ENCODE measurements at regions not wholly inside any gene's neighbourhood (a gene's known extent, or its start where the extent isn't known, plus 50 kb on each side); places are given as distances from the start of the nearest gene placed in this dataset.

DNA sequence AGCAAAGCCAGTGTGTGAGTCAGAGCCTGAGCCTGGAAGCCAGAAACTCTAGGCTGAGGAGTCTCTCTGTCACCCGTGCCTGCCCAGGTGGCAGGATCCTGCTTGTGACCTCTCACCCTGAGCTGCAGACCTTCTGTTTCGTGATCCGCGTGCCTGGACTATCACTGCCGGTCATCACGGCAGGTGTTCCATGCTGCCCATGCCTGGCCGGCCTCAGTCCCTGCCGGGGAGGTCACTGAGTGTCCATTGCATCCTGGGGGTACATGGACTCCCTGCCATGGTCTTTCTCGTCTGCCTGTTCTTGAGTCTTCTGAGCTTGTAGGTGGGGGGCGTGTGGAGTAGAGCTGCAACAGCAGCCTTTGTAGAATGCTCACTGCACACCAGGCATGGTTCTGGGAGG, 1032.4 kb downstream of the TBC1D22A start:
- DNase-seq (ENCODE audit: low spot score) (no peak), ATAC-seq (no peak)
- Histone ChIP-seq H3K27me3 (ENCODE audit: insufficient read depth) (no peaks in the 10 kb centered on the region), H4K20me1 (replicated peaks; ENCODE audit: insufficient read depth) (no peaks in the 10 kb centered on the region), H3K4me3 (no peak overlapping the region), H3K36me3 (ENCODE audit: insufficient read depth) (0 out of 2 replicates have a peak, but pooled peaks cover under 1% of the 10 kb centered on the region), H3F3A (replicated peaks; ENCODE audit: low read depth) (no peaks in the 10 kb centered on the region), H3K9me2 (ENCODE audit: insufficient read depth) (no peaks in the 10 kb centered on the region), H3K79me2 (replicated peaks; ENCODE audit: insufficient read depth) (no peaks in the 10 kb centered on the region), H3K4me2 (no peak overlapping the region), H3K27ac (ENCODE audit: low read depth) (no peak overlapping the region), H2AFZ (no peak overlapping the region), H3K4me1 (ENCODE audit: insufficient read depth) (no peaks in the 10 kb centered on the region)
- TF ChIP-seq, protein P1, sequence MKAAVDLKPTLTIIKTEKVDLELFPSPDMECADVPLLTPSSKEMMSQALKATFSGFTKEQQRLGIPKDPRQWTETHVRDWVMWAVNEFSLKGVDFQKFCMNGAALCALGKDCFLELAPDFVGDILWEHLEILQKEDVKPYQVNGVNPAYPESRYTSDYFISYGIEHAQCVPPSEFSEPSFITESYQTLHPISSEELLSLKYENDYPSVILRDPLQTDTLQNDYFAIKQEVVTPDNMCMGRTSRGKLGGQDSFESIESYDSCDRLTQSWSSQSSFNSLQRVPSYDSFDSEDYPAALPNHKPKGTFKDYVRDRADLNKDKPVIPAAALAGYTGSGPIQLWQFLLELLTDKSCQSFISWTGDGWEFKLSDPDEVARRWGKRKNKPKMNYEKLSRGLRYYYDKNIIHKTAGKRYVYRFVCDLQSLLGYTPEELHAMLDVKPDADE (IDR thresholded peaks at IDR 0.05): no peak
- no peak for TF ChIP-seq NANOG (IDR thresholded peaks at IDR 0.05; ENCODE audit: borderline replicate concordance)
- Mint-ChIP-seq H3K27me3 (ENCODE audit: insufficient read depth, low read depth, poor library complexity) (peaks cover 1% of the 10 kb centered on the region), H3K9me3 (peaks cover 4% of the 10 kb centered on the region; the same call in 1 of the 3 replicates), H3K36me3 (ENCODE audit: low read depth) (no peaks in the 10 kb centered on the region), H3K4me3 (no peak overlapping the region), H3K4me1 (no peaks in the 10 kb centered on the region), H3K27ac (no peak overlapping the region)

DNA sequence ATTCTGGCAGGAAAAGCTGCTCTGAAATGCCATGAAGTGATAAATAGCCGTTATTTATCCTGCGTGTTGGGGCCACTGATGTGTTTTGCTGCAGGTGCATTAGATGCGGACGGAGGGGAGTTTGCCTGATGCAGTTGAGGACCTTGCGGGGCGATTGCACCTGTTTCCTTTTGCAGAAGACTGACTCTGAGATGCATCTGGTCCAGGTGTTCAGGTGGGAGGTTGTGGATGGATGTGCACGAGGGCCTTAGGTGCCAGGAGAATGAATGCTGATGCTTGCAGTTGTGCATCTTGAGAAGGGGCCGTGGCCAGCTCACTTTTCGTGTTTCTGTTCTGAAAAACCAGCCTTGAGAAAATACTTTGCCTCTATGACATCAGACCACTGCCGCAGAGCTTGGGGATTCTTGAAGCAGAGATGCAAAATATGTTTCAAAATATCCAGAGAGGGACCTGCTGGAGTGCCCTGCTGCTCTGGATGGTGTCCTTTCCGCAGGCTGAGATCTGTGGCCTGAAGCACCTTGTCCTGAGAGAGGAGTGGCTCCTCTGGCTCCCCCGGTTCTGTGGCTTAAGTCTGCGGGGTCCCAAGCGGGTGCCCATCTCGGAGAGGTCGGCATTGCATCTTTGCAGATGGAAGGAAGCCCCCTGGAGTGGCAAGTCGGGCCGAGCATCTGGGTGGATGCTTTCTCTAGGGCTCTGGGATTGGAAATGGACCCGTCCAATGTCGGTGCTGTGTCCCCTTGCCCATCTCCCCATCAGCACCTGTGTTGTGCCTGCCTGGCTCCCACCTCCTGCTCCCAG, 1031.1 kb downstream of the TBC1D22A start:
- Mint-ChIP-seq H3K36me3 (ENCODE audit: low read depth) (no peaks in the 10 kb centered on the region), H3K4me1 (no peaks in the 10 kb centered on the region; the same call in 2 of the 3 replicates), H3K9me3 (peaks cover 4% of the 10 kb centered on the region; the same call in 1 of the 3 replicates), H3K4me3 (no peak overlapping the region), H3K27me3 (ENCODE audit: insufficient read depth, low read depth, poor library complexity) (peaks cover 1% of the 10 kb centered on the region), H3K27ac (no peak overlapping the region)
- Histone ChIP-seq H3K27ac (ENCODE audit: low read depth) (no peak overlapping the region), H3K4me3 (no peak overlapping the region), H3K4me1 (ENCODE audit: insufficient read depth) (no peaks in the 10 kb centered on the region), H3F3A (replicated peaks; ENCODE audit: low read depth) (no peaks in the 10 kb centered on the region), H3K36me3 (ENCODE audit: insufficient read depth) (peaks cover 5% of the 10 kb centered on the region; the same call in 1 of the 2 replicates), H3K27me3 (ENCODE audit: insufficient read depth) (no peaks in the 10 kb centered on the region), H4K20me1 (replicated peaks; ENCODE audit: insufficient read depth) (no peaks in the 10 kb centered on the region), H3K79me2 (replicated peaks; ENCODE audit: insufficient read depth) (no peaks in the 10 kb centered on the region), H3K9me2 (ENCODE audit: insufficient read depth) (no peaks in the 10 kb centered on the region), H3K4me2 (no peak overlapping the region), H2AFZ (no peak overlapping the region)
- DNase-seq (ENCODE audit: low spot score) (no peak), ATAC-seq (no peak)
- TF ChIP-seq, protein P2, sequence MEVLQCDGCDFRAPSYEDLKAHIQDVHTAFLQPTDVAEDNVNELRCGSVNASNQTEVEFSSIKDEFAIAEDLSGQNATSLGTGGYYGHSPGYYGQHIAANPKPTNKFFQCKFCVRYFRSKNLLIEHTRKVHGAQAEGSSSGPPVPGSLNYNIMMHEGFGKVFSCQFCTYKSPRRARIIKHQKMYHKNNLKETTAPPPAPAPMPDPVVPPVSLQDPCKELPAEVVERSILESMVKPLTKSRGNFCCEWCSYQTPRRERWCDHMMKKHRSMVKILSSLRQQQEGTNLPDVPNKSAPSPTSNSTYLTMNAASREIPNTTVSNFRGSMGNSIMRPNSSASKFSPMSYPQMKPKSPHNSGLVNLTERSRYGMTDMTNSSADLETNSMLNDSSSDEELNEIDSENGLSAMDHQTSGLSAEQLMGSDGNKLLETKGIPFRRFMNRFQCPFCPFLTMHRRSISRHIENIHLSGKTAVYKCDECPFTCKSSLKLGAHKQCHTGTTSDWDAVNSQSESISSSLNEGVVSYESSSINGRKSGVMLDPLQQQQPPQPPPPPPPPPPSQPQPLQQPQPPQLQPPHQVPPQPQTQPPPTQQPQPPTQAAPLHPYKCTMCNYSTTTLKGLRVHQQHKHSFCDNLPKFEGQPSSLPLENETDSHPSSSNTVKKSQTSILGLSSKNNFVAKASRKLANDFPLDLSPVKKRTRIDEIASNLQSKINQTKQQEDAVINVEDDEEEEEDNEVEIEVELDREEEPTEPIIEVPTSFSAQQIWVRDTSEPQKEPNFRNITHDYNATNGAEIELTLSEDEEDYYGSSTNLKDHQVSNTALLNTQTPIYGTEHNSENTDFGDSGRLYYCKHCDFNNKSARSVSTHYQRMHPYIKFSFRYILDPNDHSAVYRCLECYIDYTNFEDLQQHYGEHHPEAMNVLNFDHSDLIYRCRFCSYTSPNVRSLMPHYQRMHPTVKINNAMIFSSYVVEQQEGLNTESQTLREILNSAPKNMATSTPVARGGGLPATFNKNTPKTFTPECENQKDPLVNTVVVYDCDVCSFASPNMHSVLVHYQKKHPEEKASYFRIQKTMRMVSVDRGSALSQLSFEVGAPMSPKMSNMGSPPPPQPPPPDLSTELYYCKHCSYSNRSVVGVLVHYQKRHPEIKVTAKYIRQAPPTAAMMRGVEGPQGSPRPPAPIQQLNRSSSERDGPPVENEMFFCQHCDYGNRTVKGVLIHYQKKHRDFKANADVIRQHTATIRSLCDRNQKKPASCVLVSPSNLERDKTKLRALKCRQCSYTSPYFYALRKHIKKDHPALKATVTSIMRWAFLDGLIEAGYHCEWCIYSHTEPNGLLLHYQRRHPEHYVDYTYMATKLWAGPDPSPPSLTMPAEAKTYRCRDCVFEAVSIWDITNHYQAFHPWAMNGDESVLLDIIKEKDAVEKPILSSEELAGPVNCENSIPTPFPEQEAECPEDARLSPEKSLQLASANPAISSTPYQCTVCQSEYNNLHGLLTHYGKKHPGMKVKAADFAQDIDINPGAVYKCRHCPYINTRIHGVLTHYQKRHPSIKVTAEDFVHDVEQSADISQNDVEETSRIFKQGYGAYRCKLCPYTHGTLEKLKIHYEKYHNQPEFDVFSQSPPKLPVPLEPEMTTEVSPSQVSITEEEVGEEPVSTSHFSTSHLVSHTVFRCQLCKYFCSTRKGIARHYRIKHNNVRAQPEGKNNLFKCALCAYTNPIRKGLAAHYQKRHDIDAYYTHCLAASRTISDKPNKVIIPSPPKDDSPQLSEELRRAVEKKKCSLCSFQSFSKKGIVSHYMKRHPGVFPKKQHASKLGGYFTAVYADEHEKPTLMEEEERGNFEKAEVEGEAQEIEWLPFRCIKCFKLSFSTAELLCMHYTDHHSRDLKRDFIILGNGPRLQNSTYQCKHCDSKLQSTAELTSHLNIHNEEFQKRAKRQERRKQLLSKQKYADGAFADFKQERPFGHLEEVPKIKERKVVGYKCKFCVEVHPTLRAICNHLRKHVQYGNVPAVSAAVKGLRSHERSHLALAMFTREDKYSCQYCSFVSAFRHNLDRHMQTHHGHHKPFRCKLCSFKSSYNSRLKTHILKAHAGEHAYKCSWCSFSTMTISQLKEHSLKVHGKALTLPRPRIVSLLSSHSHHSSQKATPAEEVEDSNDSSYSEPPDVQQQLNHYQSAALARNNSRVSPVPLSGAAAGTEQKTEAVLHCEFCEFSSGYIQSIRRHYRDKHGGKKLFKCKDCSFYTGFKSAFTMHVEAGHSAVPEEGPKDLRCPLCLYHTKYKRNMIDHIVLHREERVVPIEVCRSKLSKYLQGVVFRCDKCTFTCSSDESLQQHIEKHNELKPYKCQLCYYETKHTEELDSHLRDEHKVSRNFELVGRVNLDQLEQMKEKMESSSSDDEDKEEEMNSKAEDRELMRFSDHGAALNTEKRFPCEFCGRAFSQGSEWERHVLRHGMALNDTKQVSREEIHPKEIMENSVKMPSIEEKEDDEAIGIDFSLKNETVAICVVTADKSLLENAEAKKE (CRISPR knock-in tag; IDR thresholded peaks at IDR 0.05): no peak
- no peak for TF ChIP-seq EZH2 (IDR thresholded peaks at IDR 0.05; ENCODE audit: low read depth, unreplicated experiment)
- TF ChIP-seq, protein P3, sequence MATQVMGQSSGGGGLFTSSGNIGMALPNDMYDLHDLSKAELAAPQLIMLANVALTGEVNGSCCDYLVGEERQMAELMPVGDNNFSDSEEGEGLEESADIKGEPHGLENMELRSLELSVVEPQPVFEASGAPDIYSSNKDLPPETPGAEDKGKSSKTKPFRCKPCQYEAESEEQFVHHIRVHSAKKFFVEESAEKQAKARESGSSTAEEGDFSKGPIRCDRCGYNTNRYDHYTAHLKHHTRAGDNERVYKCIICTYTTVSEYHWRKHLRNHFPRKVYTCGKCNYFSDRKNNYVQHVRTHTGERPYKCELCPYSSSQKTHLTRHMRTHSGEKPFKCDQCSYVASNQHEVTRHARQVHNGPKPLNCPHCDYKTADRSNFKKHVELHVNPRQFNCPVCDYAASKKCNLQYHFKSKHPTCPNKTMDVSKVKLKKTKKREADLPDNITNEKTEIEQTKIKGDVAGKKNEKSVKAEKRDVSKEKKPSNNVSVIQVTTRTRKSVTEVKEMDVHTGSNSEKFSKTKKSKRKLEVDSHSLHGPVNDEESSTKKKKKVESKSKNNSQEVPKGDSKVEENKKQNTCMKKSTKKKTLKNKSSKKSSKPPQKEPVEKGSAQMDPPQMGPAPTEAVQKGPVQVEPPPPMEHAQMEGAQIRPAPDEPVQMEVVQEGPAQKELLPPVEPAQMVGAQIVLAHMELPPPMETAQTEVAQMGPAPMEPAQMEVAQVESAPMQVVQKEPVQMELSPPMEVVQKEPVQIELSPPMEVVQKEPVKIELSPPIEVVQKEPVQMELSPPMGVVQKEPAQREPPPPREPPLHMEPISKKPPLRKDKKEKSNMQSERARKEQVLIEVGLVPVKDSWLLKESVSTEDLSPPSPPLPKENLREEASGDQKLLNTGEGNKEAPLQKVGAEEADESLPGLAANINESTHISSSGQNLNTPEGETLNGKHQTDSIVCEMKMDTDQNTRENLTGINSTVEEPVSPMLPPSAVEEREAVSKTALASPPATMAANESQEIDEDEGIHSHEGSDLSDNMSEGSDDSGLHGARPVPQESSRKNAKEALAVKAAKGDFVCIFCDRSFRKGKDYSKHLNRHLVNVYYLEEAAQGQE (IDR thresholded peaks at IDR 0.05; ENCODE audit: unreplicated experiment): no peak

Data from GM23338 (cell line).